Astrocyte (in vitro differentiated cells and primary cell): ENCODE measurements at regions not wholly inside any gene's neighbourhood (a gene's known extent, or its start where the extent isn't known, plus 50 kb on each side); places are given as distances from the start of the nearest gene placed in this dataset.

Source experiments
- CTCF ChIP-seq: IDR thresholded peaks from 2 replicates; pipeline ENCODE4 v1.5.1; 2011; ENCODE audit warnings: low read depth, mild to moderate bottlenecking, inconsistent platforms, low read length, moderate library complexity; ENCODE audit not compliant: insufficient read depth
- EZH2 ChIP-seq: IDR thresholded peaks from 2 replicates; pipeline ENCODE4 v1.6.1; 2012; ENCODE audit warnings: mild to moderate bottlenecking, low read length, inconsistent platforms; ENCODE audit not compliant: insufficient read depth

GRCh38 chr10:130345728-130346127, 209.5 kb downstream of the GLRX3 start:
- TF ChIP-seq CTCF (no peak), EZH2 (no peak)
